K562 (cell line): ENCODE measurements at regions not wholly inside any gene's neighbourhood (a gene's known extent, or its start where the extent isn't known, plus 50 kb on each side); places are given as distances from the start of the nearest gene placed in this dataset.

Experiments used
- ATAC-seq: fragments of 200-7000 bp; cut with Tn5 transposase; 3 replicates; pipeline ENCODE4 v1.9.1; 2020; ENCODE audit warnings: moderate library complexity
- BruUV-seq: library from RNA; stranded (reverse); fragments of 400-500 nt; replicated peaks from 2 replicates; lab custom pipeline; 2021; lab: Mats Ljungman, UMichigan
- CTCF ChIA-PET: fragments of 300-600 bp; formaldehyde crosslinking; extraction: SDS; loops from one replicate; lab custom pipeline; 2021; ENCODE audit warnings: low intra/inter-chr PET ratio; lab: Yijun Ruan, JAX
- POLR2A ChIA-PET: fragments of 300-600, 350-650 bp; sonication (Branson Sonifier 250); formaldehyde crosslinking; extraction: SDS; loops from one replicate; lab custom pipeline; 2021; ENCODE audit warnings: antibody characterized with exemption, inconsistent platforms; lab: Yijun Ruan, JAX
- DNase-seq, 4 experiments: peaks; one replicate each; pipeline versions ENCODE4 v3.0.0 to v3.0.0-alpha.2; 2011 to 2018; ENCODE audit warnings: low spot score in 3 of 4, mixed read lengths in 3 of 4; ENCODE audit errors: extremely low read depth in 1 of 4
- FAIRE-seq: peaks from 2 replicates; lab custom pipeline; 2011; peaks lifted over from hg19 to GRCh38; lab: Jason Lieb, UNC
- H2AFZ ChIP-seq: 2 replicates; pipeline ENCODE4 v1.6.0; 2011; ENCODE audit warnings: low read depth, low read length, control low read depth, inconsistent platforms
- H3K27ac ChIP-seq: fragments of 200-600 bp; 3 replicates; pipeline ENCODE4 v1.8.0; 2011; ENCODE audit warnings: low read depth, mild to moderate bottlenecking, control low read depth, inconsistent platforms, low read length, moderate library complexity, mixed read lengths; ENCODE audit errors: extremely low read depth
- H3K27me3 ChIP-seq, 2 experiments: fragments of 300-600 bp in 1 of 2; 2 replicates in 1 of 2; 3 replicates in 1 of 2; pipeline versions ENCODE4 v1.6.0 to v1.8.0; 2011; ENCODE audit warnings: inconsistent platforms in 2 of 2, low read length in 2 of 2, mild to moderate bottlenecking in 1 of 2, mixed read lengths in 1 of 2, moderate library complexity in 1 of 2; ENCODE audit not compliant: control insufficient read depth in 2 of 2, insufficient read depth in 2 of 2
- H3K36me3 ChIP-seq: fragments of 300-600 bp; 3 replicates; pipeline ENCODE4 v1.8.0; 2011; ENCODE audit warnings: mild to moderate bottlenecking, low read length, inconsistent platforms; ENCODE audit not compliant: control insufficient read depth, insufficient read depth
- H3K4me1 ChIP-seq, 2 experiments: fragments of 200-600 bp in 1 of 2; replicated peaks in 1 of 2; 2 replicates in 1 of 2; 3 replicates in 1 of 2; pipeline versions ENCODE4 v1.5.1 to v1.8.0; 2011; ENCODE audit warnings: inconsistent platforms in 2 of 2, low read length in 2 of 2, mild to moderate bottlenecking in 1 of 2, mixed read lengths in 1 of 2, moderate library complexity in 1 of 2; ENCODE audit not compliant: control insufficient read depth in 2 of 2, insufficient read depth in 2 of 2
- H3K4me2 ChIP-seq: 2 replicates; pipeline ENCODE4 v1.6.1; 2011; ENCODE audit warnings: low read length, control low read depth, inconsistent platforms, mixed read lengths; ENCODE audit not compliant: insufficient read depth
- H3K4me3 ChIP-seq: fragments of 200-600 bp; sonication (generic), shearing (Covaris generic); 2 replicates; pipeline ENCODE4 v1.5.1; 2016; ENCODE audit warnings: control low read depth, inconsistent platforms
- H3K79me2 ChIP-seq: fragments of 200-600 bp; 3 replicates; pipeline ENCODE4 v1.8.0; 2011; ENCODE audit warnings: low read length, inconsistent platforms; ENCODE audit not compliant: control insufficient read depth, insufficient read depth
- H3K9ac ChIP-seq, 2 experiments: 2 replicates each; pipeline versions ENCODE4 v1.6.0 to v1.6.1; 2011; ENCODE audit warnings: low read depth in 2 of 2, low read length in 2 of 2, control low read depth in 1 of 2, inconsistent platforms in 1 of 2, mild to moderate bottlenecking in 1 of 2, mixed read lengths in 1 of 2; ENCODE audit not compliant: insufficient read depth in 1 of 2
- H3K9me1 ChIP-seq: one replicate; pipeline ENCODE4 v1.6.0; 2011; ENCODE audit warnings: inconsistent platforms, mild to moderate bottlenecking, low read length, moderate library complexity; ENCODE audit not compliant: control insufficient read depth, insufficient read depth
- H3K9me3 ChIP-seq: replicated peaks from 2 replicates; pipeline ENCODE4 v1.5.1; 2011; ENCODE audit warnings: low read depth, low read length, inconsistent platforms; ENCODE audit not compliant: control insufficient read depth, insufficient read depth
- H4K20me1 ChIP-seq: replicated peaks from 2 replicates; pipeline ENCODE4 v1.6.1; 2011; ENCODE audit warnings: low read length, inconsistent platforms, mixed read lengths; ENCODE audit not compliant: control insufficient read depth, insufficient read depth
- RBFOX2 ChIP-seq: fragments of 200-400 bp; formaldehyde crosslinking; IDR thresholded peaks from 2 replicates; pipeline ENCODE4 v1.6.1; 2017; ENCODE audit warnings: low read depth, mild to moderate bottlenecking, low read length, moderate library complexity
- RBM15 ChIP-seq: fragments of 200-400 bp; formaldehyde crosslinking; IDR thresholded peaks from 2 replicates; pipeline ENCODE4 v1.6.1; 2018; ENCODE audit warnings: mild to moderate bottlenecking, low read length, moderate library complexity; ENCODE audit not compliant: insufficient read depth
- ZNF354B ChIP-seq: fragments of 250-450 bp; sonication (Bioruptor Pico); IDR thresholded peaks from 2 replicates; pipeline ENCODE4 v1.4.0; 2020
- WGBS: fragments of 100-300 bp; shearing (Covaris generic); methylation state at CpG from one replicate; pipeline ENCODE4 v1.1.6; 2016; ENCODE audit warnings: low coverage, mixed read lengths; ENCODE audit not compliant: insufficient coverage; ENCODE audit errors: missing lambda C conversion rate; 5-methylcytosine and 5-hydroxymethylcytosine counted together
- in situ Hi-C: fragments of 300-500 bp; cut with MboI; formaldehyde crosslinking; loops from 4 replicates; pipeline ENCODE4 v1.15.0; 2018; ENCODE audit warnings: inconsistent platforms, mixed read lengths
- intact Hi-C: fragments of 100-400 bp; cut with micrococcal nuclease; formaldehyde crosslinking; loops from 2 replicates; pipeline ENCODE4 v1.14.2; 2022
- TF ChIP-seq, protein P1 (sequence below): fragments of 250-450 bp; sonication (Bioruptor Pico); IDR thresholded peaks from 2 replicates; pipeline ENCODE4 v1.5.0; 2020; ENCODE audit warnings: mild to moderate bottlenecking, borderline replicate concordance
- TF ChIP-seq, protein P2 (sequence below), 2 experiments: fragments of 450-650 bp in 1 of 2; sonication (generic) in 1 of 2; formaldehyde crosslinking; conservative IDR thresholded peaks; 2 replicates each; pipeline versions ENCODE4 v1.4.0 to v1.8.1; 2020 to 2022; ENCODE audit warnings: mild to moderate bottlenecking in 1 of 2, missing genetic modification reagents in 1 of 2
- TF ChIP-seq, protein P3 (sequence below): fragments of 200-800 bp; sonication (Bioruptor generic); IDR thresholded peaks from 2 replicates; pipeline ENCODE4 v1.6.1; 2016; ENCODE audit warnings: missing genetic modification characterization, missing compliant biosample characterization
- TF ChIP-seq, protein P4 (sequence below): fragments of 250-450 bp; sonication (Bioruptor Pico); IDR thresholded peaks from 2 replicates; pipeline ENCODE4 v1.8.0; 2021; ENCODE audit warnings: moderate library complexity, mild to moderate bottlenecking, inconsistent platforms
- TF ChIP-seq, protein P5 (sequence below): fragments of 450-650 bp; IDR thresholded peaks from one replicate; pipeline ENCODE4 v1.6.1; 2018; ENCODE audit warnings: mild to moderate bottlenecking, moderate library complexity; ENCODE audit not compliant: partially characterized antibody
- TF ChIP-seq, protein P6 (sequence below), 2 experiments: fragments of 450-650 bp; conservative IDR thresholded peaks; 2 replicates each; pipeline ENCODE4 v1.6.1; 2017; ENCODE audit warnings: mild to moderate bottlenecking in 2 of 2, moderate library complexity in 2 of 2

DNA sequence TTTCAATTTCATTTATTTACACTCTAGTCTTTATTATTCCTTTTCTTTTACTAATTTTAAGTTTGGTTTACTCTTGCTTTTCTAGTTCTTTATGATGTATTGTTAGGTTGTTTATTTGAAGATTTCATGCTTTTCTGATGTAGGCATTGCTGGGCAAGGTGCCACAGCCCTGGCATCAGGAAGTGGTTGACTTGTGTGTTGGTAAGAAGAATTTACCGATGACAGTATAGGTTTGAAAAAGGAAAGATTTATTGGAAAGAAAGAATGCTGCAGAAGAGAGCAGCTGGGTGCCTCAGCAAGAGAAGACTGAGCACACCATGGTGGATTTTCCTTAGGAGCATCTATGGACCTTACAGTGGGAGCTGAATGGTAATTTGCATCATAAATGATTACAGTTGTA, 153.2 kb downstream of the KLF8 start:
- Histone ChIP-seq H3K27me3 (no peaks in the 10 kb centered on the region), H3K36me3 (no peaks in the 10 kb centered on the region), H3K9ac (no peak overlapping the region), H3K9me3 (no peaks in the 10 kb centered on the region), H2AFZ (no peak overlapping the region), H3K4me2 (no peak overlapping the region), H3K9me1 (no peaks in the 10 kb centered on the region), H3K79me2 (no peaks in the 10 kb centered on the region), H4K20me1 (no peaks in the 10 kb centered on the region), H3K4me1 (no peaks in the 10 kb centered on the region), H3K27ac (no peak overlapping the region), H3K4me3 (no peak overlapping the region)
- TF ChIP-seq RBFOX2 = no peak
- TF ChIP-seq, protein P1, sequence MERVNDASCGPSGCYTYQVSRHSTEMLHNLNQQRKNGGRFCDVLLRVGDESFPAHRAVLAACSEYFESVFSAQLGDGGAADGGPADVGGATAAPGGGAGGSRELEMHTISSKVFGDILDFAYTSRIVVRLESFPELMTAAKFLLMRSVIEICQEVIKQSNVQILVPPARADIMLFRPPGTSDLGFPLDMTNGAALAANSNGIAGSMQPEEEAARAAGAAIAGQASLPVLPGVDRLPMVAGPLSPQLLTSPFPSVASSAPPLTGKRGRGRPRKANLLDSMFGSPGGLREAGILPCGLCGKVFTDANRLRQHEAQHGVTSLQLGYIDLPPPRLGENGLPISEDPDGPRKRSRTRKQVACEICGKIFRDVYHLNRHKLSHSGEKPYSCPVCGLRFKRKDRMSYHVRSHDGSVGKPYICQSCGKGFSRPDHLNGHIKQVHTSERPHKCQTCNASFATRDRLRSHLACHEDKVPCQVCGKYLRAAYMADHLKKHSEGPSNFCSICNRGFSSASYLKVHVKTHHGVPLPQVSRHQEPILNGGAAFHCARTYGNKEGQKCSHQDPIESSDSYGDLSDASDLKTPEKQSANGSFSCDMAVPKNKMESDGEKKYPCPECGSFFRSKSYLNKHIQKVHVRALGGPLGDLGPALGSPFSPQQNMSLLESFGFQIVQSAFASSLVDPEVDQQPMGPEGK (CRISPR knock-in tag) = no peak
- TF ChIP-seq, protein P2, sequence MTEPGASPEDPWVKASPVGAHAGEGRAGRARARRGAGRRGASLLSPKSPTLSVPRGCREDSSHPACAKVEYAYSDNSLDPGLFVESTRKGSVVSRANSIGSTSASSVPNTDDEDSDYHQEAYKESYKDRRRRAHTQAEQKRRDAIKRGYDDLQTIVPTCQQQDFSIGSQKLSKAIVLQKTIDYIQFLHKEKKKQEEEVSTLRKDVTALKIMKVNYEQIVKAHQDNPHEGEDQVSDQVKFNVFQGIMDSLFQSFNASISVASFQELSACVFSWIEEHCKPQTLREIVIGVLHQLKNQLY (CRISPR knock-in tag; conservative IDR thresholded peaks at IDR 0.05) = no peak
- TF ChIP-seq, protein P3, sequence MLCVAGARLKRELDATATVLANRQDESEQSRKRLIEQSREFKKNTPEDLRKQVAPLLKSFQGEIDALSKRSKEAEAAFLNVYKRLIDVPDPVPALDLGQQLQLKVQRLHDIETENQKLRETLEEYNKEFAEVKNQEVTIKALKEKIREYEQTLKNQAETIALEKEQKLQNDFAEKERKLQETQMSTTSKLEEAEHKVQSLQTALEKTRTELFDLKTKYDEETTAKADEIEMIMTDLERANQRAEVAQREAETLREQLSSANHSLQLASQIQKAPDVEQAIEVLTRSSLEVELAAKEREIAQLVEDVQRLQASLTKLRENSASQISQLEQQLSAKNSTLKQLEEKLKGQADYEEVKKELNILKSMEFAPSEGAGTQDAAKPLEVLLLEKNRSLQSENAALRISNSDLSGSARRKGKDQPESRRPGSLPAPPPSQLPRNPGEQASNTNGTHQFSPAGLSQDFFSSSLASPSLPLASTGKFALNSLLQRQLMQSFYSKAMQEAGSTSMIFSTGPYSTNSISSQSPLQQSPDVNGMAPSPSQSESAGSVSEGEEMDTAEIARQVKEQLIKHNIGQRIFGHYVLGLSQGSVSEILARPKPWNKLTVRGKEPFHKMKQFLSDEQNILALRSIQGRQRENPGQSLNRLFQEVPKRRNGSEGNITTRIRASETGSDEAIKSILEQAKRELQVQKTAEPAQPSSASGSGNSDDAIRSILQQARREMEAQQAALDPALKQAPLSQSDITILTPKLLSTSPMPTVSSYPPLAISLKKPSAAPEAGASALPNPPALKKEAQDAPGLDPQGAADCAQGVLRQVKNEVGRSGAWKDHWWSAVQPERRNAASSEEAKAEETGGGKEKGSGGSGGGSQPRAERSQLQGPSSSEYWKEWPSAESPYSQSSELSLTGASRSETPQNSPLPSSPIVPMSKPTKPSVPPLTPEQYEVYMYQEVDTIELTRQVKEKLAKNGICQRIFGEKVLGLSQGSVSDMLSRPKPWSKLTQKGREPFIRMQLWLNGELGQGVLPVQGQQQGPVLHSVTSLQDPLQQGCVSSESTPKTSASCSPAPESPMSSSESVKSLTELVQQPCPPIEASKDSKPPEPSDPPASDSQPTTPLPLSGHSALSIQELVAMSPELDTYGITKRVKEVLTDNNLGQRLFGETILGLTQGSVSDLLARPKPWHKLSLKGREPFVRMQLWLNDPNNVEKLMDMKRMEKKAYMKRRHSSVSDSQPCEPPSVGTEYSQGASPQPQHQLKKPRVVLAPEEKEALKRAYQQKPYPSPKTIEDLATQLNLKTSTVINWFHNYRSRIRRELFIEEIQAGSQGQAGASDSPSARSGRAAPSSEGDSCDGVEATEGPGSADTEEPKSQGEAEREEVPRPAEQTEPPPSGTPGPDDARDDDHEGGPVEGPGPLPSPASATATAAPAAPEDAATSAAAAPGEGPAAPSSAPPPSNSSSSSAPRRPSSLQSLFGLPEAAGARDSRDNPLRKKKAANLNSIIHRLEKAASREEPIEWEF (CRISPR knock-in tag) = no peak
- no peak for TF ChIP-seq RBM15
- no peak for TF ChIP-seq ZNF354B (CRISPR knock-in tag)
- TF ChIP-seq, protein P4, sequence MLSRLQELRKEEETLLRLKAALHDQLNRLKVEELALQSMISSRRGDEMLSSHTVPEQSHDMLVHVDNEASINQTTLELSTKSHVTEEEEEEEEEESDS = no peak
- TF ChIP-seq, protein P5, sequence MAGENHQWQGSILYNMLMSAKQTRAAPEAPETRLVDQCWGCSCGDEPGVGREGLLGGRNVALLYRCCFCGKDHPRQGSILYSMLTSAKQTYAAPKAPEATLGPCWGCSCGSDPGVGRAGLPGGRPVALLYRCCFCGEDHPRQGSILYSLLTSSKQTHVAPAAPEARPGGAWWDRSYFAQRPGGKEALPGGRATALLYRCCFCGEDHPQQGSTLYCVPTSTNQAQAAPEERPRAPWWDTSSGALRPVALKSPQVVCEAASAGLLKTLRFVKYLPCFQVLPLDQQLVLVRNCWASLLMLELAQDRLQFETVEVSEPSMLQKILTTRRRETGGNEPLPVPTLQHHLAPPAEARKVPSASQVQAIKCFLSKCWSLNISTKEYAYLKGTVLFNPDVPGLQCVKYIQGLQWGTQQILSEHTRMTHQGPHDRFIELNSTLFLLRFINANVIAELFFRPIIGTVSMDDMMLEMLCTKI = no peak
- TF ChIP-seq, protein P6, sequence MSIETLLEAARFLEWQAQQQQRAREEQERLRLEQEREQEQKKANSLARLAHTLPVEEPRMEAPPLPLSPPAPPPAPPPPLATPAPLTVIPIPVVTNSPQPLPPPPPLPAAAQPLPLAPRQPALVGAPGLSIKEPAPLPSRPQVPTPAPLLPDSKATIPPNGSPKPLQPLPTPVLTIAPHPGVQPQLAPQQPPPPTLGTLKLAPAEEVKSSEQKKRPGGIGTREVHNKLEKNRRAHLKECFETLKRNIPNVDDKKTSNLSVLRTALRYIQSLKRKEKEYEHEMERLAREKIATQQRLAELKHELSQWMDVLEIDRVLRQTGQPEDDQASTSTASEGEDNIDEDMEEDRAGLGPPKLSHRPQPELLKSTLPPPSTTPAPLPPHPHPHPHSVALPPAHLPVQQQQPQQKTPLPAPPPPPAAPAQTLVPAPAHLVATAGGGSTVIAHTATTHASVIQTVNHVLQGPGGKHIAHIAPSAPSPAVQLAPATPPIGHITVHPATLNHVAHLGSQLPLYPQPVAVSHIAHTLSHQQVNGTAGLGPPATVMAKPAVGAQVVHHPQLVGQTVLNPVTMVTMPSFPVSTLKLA (conservative IDR thresholded peaks at IDR 0.05) = no peak
- WGBS = 0% methylated on average over 1 of the region's 1 CpG
- DNase-seq = no peak
- CTCF ChIA-PET = no interaction called here
- no peak for FAIRE-seq
- no TSS peak for BruUV-seq
- intact Hi-C loops (no loop called here), in situ Hi-C loops (no loop called here)
- POLR2A ChIA-PET = no interaction called here
- ATAC-seq = no peak
